ENCODE measurements at regions not wholly inside any gene's neighbourhood (a gene's known extent, or its start where the extent isn't known, plus 50 kb on each side); places are given as distances from the start of the nearest gene placed in this dataset.

- H3K27me3 ChIP-seq (ENCODE audit: insufficient read depth, low read length, poor library complexity) = no peaks in the 10 kb centered on the region
- WGBS (ENCODE audit: extremely low coverage, insufficient coverage, low lambda C conversion rate) = no CpG with 5 or more reads among the region's 15 CpGs
- no peak overlapping the region for H3K27ac ChIP-seq (ENCODE audit: low read depth, low read length)
Measured at GRCh38 chr1:36572142-36572715, 89.5 kb upstream of the CSF3R start.

GRCh38 chr1:36571106-36571505 is 88.4 kb upstream of the CSF3R start:
- no peaks in the 10 kb centered on the region for H3K79me2 ChIP-seq (ENCODE audit: control insufficient read depth, insufficient read depth, low read length)
- no peak overlapping the region for H2BK15ac ChIP-seq (replicated peaks; ENCODE audit: low read depth)
- H3K79me1 ChIP-seq (ENCODE audit: low read length) = no peaks in the 10 kb centered on the region
- H2BK120ac ChIP-seq (ENCODE audit: low read depth, low read length) = no peak overlapping the region
- WGBS (ENCODE audit: extremely low coverage, insufficient coverage, low lambda C conversion rate) = no CpG with 5 or more reads among the region's 1 CpG
- H3K27ac ChIP-seq (ENCODE audit: low read depth, low read length) = no peak overlapping the region
- no peak overlapping the region for H3K4ac ChIP-seq (ENCODE audit: low read depth, low read length)
- H3K36me3 ChIP-seq (ENCODE audit: control insufficient read depth, insufficient read depth, low read length) = no peaks in the 10 kb centered on the region
- H3K4me2 ChIP-seq (ENCODE audit: low read length) = no peak overlapping the region
- no peak overlapping the region for H4K5ac ChIP-seq (ENCODE audit: low read length)
- H3K4me3 ChIP-seq (ENCODE audit: low read length) = no peak overlapping the region
- no peak overlapping the region for H2BK5ac ChIP-seq (ENCODE audit: low read length)
- H3K9ac ChIP-seq (ENCODE audit: low read length) = no peak overlapping the region
- H4K8ac ChIP-seq (ENCODE audit: low read depth, low read length) = no peak overlapping the region
- no peaks in the 10 kb centered on the region for H3K4me1 ChIP-seq (ENCODE audit: control insufficient read depth, low read depth, low read length)
- H3K18ac ChIP-seq (ENCODE audit: low read length) = no peak overlapping the region
- no peak for DNase-seq
- no peak overlapping the region for H2AK5ac ChIP-seq (ENCODE audit: low read length)
- H3K27me3 ChIP-seq (ENCODE audit: insufficient read depth, low read length, poor library complexity) = no peaks in the 10 kb centered on the region
- H3K56ac ChIP-seq (ENCODE audit: low read length) = no peak overlapping the region
- H3K23ac ChIP-seq (ENCODE audit: low read length) = no peak overlapping the region

More at GRCh38 chr1:36572142-36572715, 89.5 kb upstream of the CSF3R start:
- Histone ChIP-seq H3K79me1 (ENCODE audit: low read length) (no peaks in the 10 kb centered on the region), H3K23ac (ENCODE audit: low read length) (no peak overlapping the region), H2BK15ac (replicated peaks; ENCODE audit: low read depth) (no peak overlapping the region), H3K9ac (ENCODE audit: low read length) (no peak overlapping the region), H2BK5ac (ENCODE audit: low read length) (no peak overlapping the region), H3K36me3 (ENCODE audit: control insufficient read depth, insufficient read depth, low read length) (no peaks in the 10 kb centered on the region), H2AK5ac (ENCODE audit: low read length) (no peak overlapping the region), H3K4ac (ENCODE audit: low read depth, low read length) (no peak overlapping the region), H3K4me1 (ENCODE audit: control insufficient read depth, low read depth, low read length) (no peaks in the 10 kb centered on the region), H4K5ac (ENCODE audit: low read length) (no peak overlapping the region), H3K4me3 (ENCODE audit: low read length) (no peak overlapping the region), H3K79me2 (ENCODE audit: control insufficient read depth, insufficient read depth, low read length) (no peaks in the 10 kb centered on the region), H2BK120ac (ENCODE audit: low read depth, low read length) (no peak overlapping the region), H3K18ac (ENCODE audit: low read length) (no peak overlapping the region), H3K56ac (ENCODE audit: low read length) (no peak overlapping the region), H3K4me2 (ENCODE audit: low read length) (no peak overlapping the region), H4K8ac (ENCODE audit: low read depth, low read length) (no peak overlapping the region)
- DNase-seq = no peak

GRCh38 chr1:36570478-36571060 is 87.9 kb upstream of the CSF3R start:
- Histone ChIP-seq H3K56ac (ENCODE audit: low read length) (no peak overlapping the region), H3K4me3 (ENCODE audit: low read length) (no peak overlapping the region), H3K23ac (ENCODE audit: low read length) (no peak overlapping the region), H4K5ac (ENCODE audit: low read length) (no peak overlapping the region), H2BK5ac (ENCODE audit: low read length) (no peak overlapping the region), H3K36me3 (ENCODE audit: control insufficient read depth, insufficient read depth, low read length) (no peaks in the 10 kb centered on the region), H2BK15ac (replicated peaks; ENCODE audit: low read depth) (no peak overlapping the region), H3K9ac (ENCODE audit: low read length) (no peak overlapping the region), H4K8ac (ENCODE audit: low read depth, low read length) (no peak overlapping the region), H3K79me1 (ENCODE audit: low read length) (no peaks in the 10 kb centered on the region), H3K4me2 (ENCODE audit: low read length) (no peak overlapping the region), H2BK120ac (ENCODE audit: low read depth, low read length) (no peak overlapping the region), H3K4me1 (ENCODE audit: control insufficient read depth, low read depth, low read length) (no peaks in the 10 kb centered on the region), H3K79me2 (ENCODE audit: control insufficient read depth, insufficient read depth, low read length) (no peaks in the 10 kb centered on the region), H3K4ac (ENCODE audit: low read depth, low read length) (no peak overlapping the region), H2AK5ac (ENCODE audit: low read length) (no peak overlapping the region), H3K27me3 (ENCODE audit: insufficient read depth, low read length, poor library complexity) (no peaks in the 10 kb centered on the region), H3K18ac (ENCODE audit: low read length) (no peak overlapping the region), H3K27ac (ENCODE audit: low read depth, low read length) (no peak overlapping the region)
- DNase-seq = no peak
- WGBS (ENCODE audit: extremely low coverage, insufficient coverage, low lambda C conversion rate) = no CpG with 5 or more reads among the region's 12 CpGs

GRCh38 chr1:36570006-36570405 is 87.3 kb upstream of the CSF3R start:
- H3K27me3 ChIP-seq (ENCODE audit: insufficient read depth, low read length, poor library complexity) = no peaks in the 10 kb centered on the region
- no peak overlapping the region for H2AK5ac ChIP-seq (ENCODE audit: low read length)
- WGBS (ENCODE audit: extremely low coverage, insufficient coverage, low lambda C conversion rate) = no CpG with 5 or more reads among the region's 7 CpGs

GRCh38 chr1:36567601-36568341 is 85.1 kb upstream of the CSF3R start:
- Histone ChIP-seq H3K9ac (ENCODE audit: low read length) (no peak overlapping the region), H3K4ac (ENCODE audit: low read depth, low read length) (no peak overlapping the region), H3K4me2 (ENCODE audit: low read length) (no peak overlapping the region), H2BK5ac (ENCODE audit: low read length) (no peak overlapping the region), H2AK5ac (ENCODE audit: low read length) (no peak overlapping the region), H4K5ac (ENCODE audit: low read length) (no peak overlapping the region), H3K56ac (ENCODE audit: low read length) (no peak overlapping the region), H2BK120ac (ENCODE audit: low read depth, low read length) (no peak overlapping the region), H3K36me3 (ENCODE audit: control insufficient read depth, insufficient read depth, low read length) (no peaks in the 10 kb centered on the region), H3K79me1 (ENCODE audit: low read length) (no peaks in the 10 kb centered on the region), H2BK15ac (replicated peaks; ENCODE audit: low read depth) (no peak overlapping the region), H3K79me2 (ENCODE audit: control insufficient read depth, insufficient read depth, low read length) (no peaks in the 10 kb centered on the region), H3K18ac (ENCODE audit: low read length) (no peak overlapping the region), H3K4me3 (ENCODE audit: low read length) (no peak overlapping the region), H3K23ac (ENCODE audit: low read length) (no peak overlapping the region), H3K27ac (ENCODE audit: low read depth, low read length) (no peak overlapping the region), H4K8ac (ENCODE audit: low read depth, low read length) (no peak overlapping the region), H3K27me3 (ENCODE audit: insufficient read depth, low read length, poor library complexity) (no peaks in the 10 kb centered on the region), H3K4me1 (ENCODE audit: control insufficient read depth, low read depth, low read length) (no peaks in the 10 kb centered on the region)
- no CpG with 5 or more reads among the region's 11 CpGs for WGBS (ENCODE audit: extremely low coverage, insufficient coverage, low lambda C conversion rate)
- no peak for DNase-seq

More at GRCh38 chr1:36570006-36570405, 87.3 kb upstream of the CSF3R start:
- Histone ChIP-seq H3K9ac (ENCODE audit: low read length) (no peak overlapping the region), H3K4me1 (ENCODE audit: control insufficient read depth, low read depth, low read length) (no peaks in the 10 kb centered on the region), H3K56ac (ENCODE audit: low read length) (no peak overlapping the region), H2BK5ac (ENCODE audit: low read length) (no peak overlapping the region), H4K8ac (ENCODE audit: low read depth, low read length) (no peak overlapping the region), H3K79me1 (ENCODE audit: low read length) (no peaks in the 10 kb centered on the region), H3K4me3 (ENCODE audit: low read length) (no peak overlapping the region), H3K23ac (ENCODE audit: low read length) (no peak overlapping the region), H2BK120ac (ENCODE audit: low read depth, low read length) (no peak overlapping the region), H3K27ac (ENCODE audit: low read depth, low read length) (no peak overlapping the region), H4K5ac (ENCODE audit: low read length) (no peak overlapping the region), H3K4ac (ENCODE audit: low read depth, low read length) (no peak overlapping the region), H3K36me3 (ENCODE audit: control insufficient read depth, insufficient read depth, low read length) (no peaks in the 10 kb centered on the region), H3K4me2 (ENCODE audit: low read length) (no peak overlapping the region), H3K18ac (ENCODE audit: low read length) (no peak overlapping the region), H2BK15ac (replicated peaks; ENCODE audit: low read depth) (no peak overlapping the region), H3K79me2 (ENCODE audit: control insufficient read depth, insufficient read depth, low read length) (no peaks in the 10 kb centered on the region)
- no peak for DNase-seq
